NB4 (cell line): ENCODE measurements at regions not wholly inside any gene's neighbourhood (a gene's known extent, or its start where the extent isn't known, plus 50 kb on each side); places are given as distances from the start of the nearest gene placed in this dataset.

Source experiments
- CTCF ChIP-seq: IDR thresholded peaks from one replicate; pipeline ENCODE4 v1.5.1; 2012; ENCODE audit warnings: low read depth, low read length
- MAX ChIP-seq: IDR thresholded peaks from 2 replicates; pipeline ENCODE4 v1.6.1; 2011; ENCODE audit warnings: low read depth, low read length
- POLR2A ChIP-seq: IDR thresholded peaks from 2 replicates; pipeline ENCODE4 v1.6.1; 2011; ENCODE audit warnings: mild to moderate bottlenecking; ENCODE audit not compliant: insufficient read length; ENCODE audit errors: extremely low read depth

- TF ChIP-seq CTCF (no peak), MAX (no peak), POLR2A (no peak)
Observed at GRCh38 chr16:73198481-73198880, 150.6 kb upstream of the ZFHX3 start.
